ENCODE measurements at regions not wholly inside any gene's neighbourhood (a gene's known extent, or its start where the extent isn't known, plus 50 kb on each side); places are given as distances from the start of the nearest gene placed in this dataset.
A peak's percentile ranks its signal among the peaks of the same experiment; 100 is the strongest.

GRCh38 chr5:72005671-72006070 lies 101.6 kb upstream of the MAP1B start:
- DNase-seq (ENCODE audit: low spot score) = no peak

GRCh38 chr5:72006361-72006760 lies 100.9 kb upstream of the MAP1B start:
- DNase-seq (ENCODE audit: low spot score) = no peak

GRCh38 chr5:72007336-72008111 lies 99.8 kb upstream of the MAP1B start:
- no peak for DNase-seq (ENCODE audit: low spot score)

GRCh38 chr5:72009280-72009679 lies 98.0 kb upstream of the MAP1B start:
- DNase-seq (ENCODE audit: low spot score) = no peak

- DNase-seq (ENCODE audit: low spot score) = no peak
These were observed 96.8 kb upstream of the MAP1B start for GRCh38 chr5:72010430-72010829.

- no peak for DNase-seq (ENCODE audit: low spot score)
These were observed 94.4 kb upstream of the MAP1B start for GRCh38 chr5:72012906-72013305.

- DNase-seq (ENCODE audit: low spot score) = no peak
These were observed 93.3 kb upstream of the MAP1B start for GRCh38 chr5:72013766-72014624.

- DNase-seq (ENCODE audit: low spot score) = peak; percentile 27
These were observed 92.1 kb upstream of the MAP1B start for GRCh38 chr5:72015103-72015548.

- DNase-seq (ENCODE audit: low spot score) = peak; percentile 52
These were observed 89.0 kb upstream of the MAP1B start for GRCh38 chr5:72018143-72018803.

GRCh38 chr5:72020161-72020983 lies 86.9 kb upstream of the MAP1B start:
- DNase-seq (ENCODE audit: low spot score) = no peak

- no peak for DNase-seq (ENCODE audit: low spot score)
These were observed 85.5 kb upstream of the MAP1B start for GRCh38 chr5:72021651-72022357.

- no peak for DNase-seq (ENCODE audit: low spot score)
These were observed 78.9 kb upstream of the MAP1B start for GRCh38 chr5:72028382-72028781.

- no peak for DNase-seq (ENCODE audit: low spot score)
These were observed 77.0 kb upstream of the MAP1B start for GRCh38 chr5:72030237-72030636.

- no peak for DNase-seq (ENCODE audit: low spot score)
These were observed 74.5 kb upstream of the MAP1B start for GRCh38 chr5:72032788-72033187.

GRCh38 chr5:72034770-72035169 lies 72.5 kb upstream of the MAP1B start:
- DNase-seq (ENCODE audit: low spot score) = no peak

GRCh38 chr5:72035831-72036230 lies 71.4 kb upstream of the MAP1B start:
- DNase-seq (ENCODE audit: low spot score) = no peak

- peak; percentile 59 for DNase-seq (ENCODE audit: low spot score)
These were observed 70.3 kb upstream of the MAP1B start for GRCh38 chr5:72036951-72037350.

- DNase-seq (ENCODE audit: low spot score) = no peak
These were observed 66.8 kb upstream of the MAP1B start for GRCh38 chr5:72040513-72040912.

- DNase-seq (ENCODE audit: low spot score) = no peak
These were observed 65.6 kb upstream of the MAP1B start for GRCh38 chr5:72041654-72042053.

GRCh38 chr5:72042097-72042496 lies 65.2 kb upstream of the MAP1B start:
- no peak for DNase-seq (ENCODE audit: low spot score)

GRCh38 chr5:72045692-72046091 lies 61.6 kb upstream of the MAP1B start:
- DNase-seq (ENCODE audit: low spot score) = no peak
